ENCODE measurements at regions not wholly inside any gene's neighbourhood (a gene's known extent, or its start where the extent isn't known, plus 50 kb on each side); places are given as distances from the start of the nearest gene placed in this dataset.
A peak's percentile ranks its signal among the peaks of the same experiment; 100 is the strongest.

GRCh38 chr6:74966712-74967111 lies 239.1 kb downstream of the COL12A1 start:
- 87 to 88% methylated on average over 2 of the region's 2 CpGs for WGBS, 2 donors

GRCh38 chr6:74964871-74965441 lies 240.9 kb downstream of the COL12A1 start:
- Histone ChIP-seq H3K4me1 (ENCODE audit: control insufficient read depth in 2 of 2, insufficient read depth in 2 of 2, low read length in 1 of 2) (no peaks in the 10 kb centered on the region), H3K27me3 (ENCODE audit: control insufficient read depth in 1 of 2, insufficient read depth in 2 of 2, low read length in 2 of 2) (no peaks in the 10 kb centered on the region), H3K36me3 (ENCODE audit: control insufficient read depth in 2 of 2, insufficient read depth in 2 of 2, low read length in 1 of 2) (no peaks in the 10 kb centered on the region), H3K4me3 (ENCODE audit: low read depth in 1 of 2, low read length in 2 of 2) (no peak overlapping the region), H3K27ac (ENCODE audit: low read depth in 2 of 2, low read length in 1 of 2) (no peak overlapping the region), H3K9me3 (ENCODE audit: control insufficient read depth in 2 of 2, insufficient read depth in 1 of 2, low read depth in 1 of 2, low read length in 1 of 2) (peaks cover 0 to 2% of the 10 kb centered on the region in 2 donors)
- 76% methylated on average over 2 of the region's 2 CpGs for WGBS, 2 donors

More at GRCh38 chr6:74966712-74967111, 239.1 kb downstream of the COL12A1 start:
- H3K4me1 ChIP-seq (ENCODE audit: control insufficient read depth in 2 of 2, insufficient read depth in 2 of 2, low read length in 1 of 2), result no peaks in the 10 kb centered on the region
- H3K4me3 ChIP-seq (ENCODE audit: low read depth in 1 of 2, low read length in 2 of 2), result no peak overlapping the region
- H3K27ac ChIP-seq (ENCODE audit: low read depth in 2 of 2, low read length in 1 of 2), result no peak overlapping the region
- H3K9me3 ChIP-seq (ENCODE audit: control insufficient read depth in 2 of 2, insufficient read depth in 1 of 2, low read depth in 1 of 2, low read length in 1 of 2), result peaks cover 0 to 2% of the 10 kb centered on the region in 2 donors
- no peaks in the 10 kb centered on the region for H3K27me3 ChIP-seq (ENCODE audit: control insufficient read depth in 1 of 2, insufficient read depth in 2 of 2, low read length in 2 of 2)
- no peaks in the 10 kb centered on the region for H3K36me3 ChIP-seq (ENCODE audit: control insufficient read depth in 2 of 2, insufficient read depth in 2 of 2, low read length in 1 of 2)

GRCh38 chr6:74956559-74957428 lies 249.1 kb downstream of the COL12A1 start:
- Histone ChIP-seq H3K4me3 (ENCODE audit: low read depth in 1 of 2, low read length in 2 of 2) (no peak overlapping the region), H3K36me3 (ENCODE audit: control insufficient read depth in 2 of 2, insufficient read depth in 2 of 2, low read length in 1 of 2) (no peaks in the 10 kb centered on the region), H3K27ac (ENCODE audit: low read depth in 2 of 2, low read length in 1 of 2) (no peak overlapping the region), H3K4me1 (ENCODE audit: control insufficient read depth in 2 of 2, insufficient read depth in 2 of 2, low read length in 1 of 2) (no peaks in the 10 kb centered on the region), H3K9me3 (ENCODE audit: control insufficient read depth in 2 of 2, insufficient read depth in 1 of 2, low read depth in 1 of 2, low read length in 1 of 2) (no peaks in the 10 kb centered on the region), H3K27me3 (ENCODE audit: control insufficient read depth in 1 of 2, insufficient read depth in 2 of 2, low read length in 2 of 2) (no peaks in the 10 kb centered on the region)
- 56 to 68% methylated on average over 8 of the region's 8 CpGs for WGBS, 2 donors

GRCh38 chr6:74953708-74954107 lies 252.1 kb downstream of the COL12A1 start:
- Histone ChIP-seq H3K4me3 (ENCODE audit: low read depth in 1 of 2, low read length in 2 of 2) (no peak overlapping the region), H3K27ac (ENCODE audit: low read depth in 2 of 2, low read length in 1 of 2) (peak overlapping the region in 1 of 2 donors; percentile 42), H3K9me3 (ENCODE audit: control insufficient read depth in 2 of 2, insufficient read depth in 1 of 2, low read depth in 1 of 2, low read length in 1 of 2) (no peaks in the 10 kb centered on the region), H3K27me3 (ENCODE audit: control insufficient read depth in 1 of 2, insufficient read depth in 2 of 2, low read length in 2 of 2) (no peaks in the 10 kb centered on the region), H3K4me1 (ENCODE audit: control insufficient read depth in 2 of 2, insufficient read depth in 2 of 2, low read length in 1 of 2) (no peaks in the 10 kb centered on the region), H3K36me3 (ENCODE audit: control insufficient read depth in 2 of 2, insufficient read depth in 2 of 2, low read length in 1 of 2) (no peaks in the 10 kb centered on the region)
- 48 to 63% methylated on average over 3 of the region's 3 CpGs for WGBS, 2 donors

- Histone ChIP-seq H3K4me3 (ENCODE audit: low read depth in 1 of 2, low read length in 2 of 2) (no peak overlapping the region), H3K27me3 (ENCODE audit: control insufficient read depth in 1 of 2, insufficient read depth in 2 of 2, low read length in 2 of 2) (no peaks in the 10 kb centered on the region), H3K4me1 (ENCODE audit: control insufficient read depth in 2 of 2, insufficient read depth in 2 of 2, low read length in 1 of 2) (no peaks in the 10 kb centered on the region), H3K27ac (ENCODE audit: low read depth in 2 of 2, low read length in 1 of 2) (no peak overlapping the region), H3K9me3 (ENCODE audit: control insufficient read depth in 2 of 2, insufficient read depth in 1 of 2, low read depth in 1 of 2, low read length in 1 of 2) (no peaks in the 10 kb centered on the region), H3K36me3 (ENCODE audit: control insufficient read depth in 2 of 2, insufficient read depth in 2 of 2, low read length in 1 of 2) (no peaks in the 10 kb centered on the region)
- 52 to 63% methylated on average over 2 of the region's 2 CpGs for WGBS, 2 donors
These were observed 258.9 kb downstream of the COL12A1 start for GRCh38 chr6:74946961-74947360.

GRCh38 chr6:74942130-74942529 lies 263.7 kb downstream of the COL12A1 start:
- H3K27me3 ChIP-seq (ENCODE audit: control insufficient read depth in 1 of 2, insufficient read depth in 2 of 2, low read length in 2 of 2), result no peaks in the 10 kb centered on the region
- H3K4me1 ChIP-seq (ENCODE audit: control insufficient read depth in 2 of 2, insufficient read depth in 2 of 2, low read length in 1 of 2), result no peaks in the 10 kb centered on the region
- no peak overlapping the region for H3K27ac ChIP-seq (ENCODE audit: low read depth in 2 of 2, low read length in 1 of 2)
- no peaks in the 10 kb centered on the region for H3K36me3 ChIP-seq (ENCODE audit: control insufficient read depth in 2 of 2, insufficient read depth in 2 of 2, low read length in 1 of 2)
- H3K9me3 ChIP-seq (ENCODE audit: control insufficient read depth in 2 of 2, insufficient read depth in 1 of 2, low read depth in 1 of 2, low read length in 1 of 2), result no peaks in the 10 kb centered on the region
- 59 to 60% methylated on average over 3 of the region's 3 CpGs for WGBS, 2 donors
- no peak overlapping the region for H3K4me3 ChIP-seq (ENCODE audit: low read depth in 1 of 2, low read length in 2 of 2)

- WGBS, 2 donors, result 59 to 63% methylated on average over 1 of the region's 1 CpG
- Histone ChIP-seq H3K27me3 (ENCODE audit: control insufficient read depth in 1 of 2, insufficient read depth in 2 of 2, low read length in 2 of 2) (no peaks in the 10 kb centered on the region), H3K27ac (ENCODE audit: low read depth in 2 of 2, low read length in 1 of 2) (no peak overlapping the region), H3K4me1 (ENCODE audit: control insufficient read depth in 2 of 2, insufficient read depth in 2 of 2, low read length in 1 of 2) (no peaks in the 10 kb centered on the region), H3K9me3 (ENCODE audit: control insufficient read depth in 2 of 2, insufficient read depth in 1 of 2, low read depth in 1 of 2, low read length in 1 of 2) (no peaks in the 10 kb centered on the region), H3K4me3 (ENCODE audit: low read depth in 1 of 2, low read length in 2 of 2) (no peak overlapping the region), H3K36me3 (ENCODE audit: control insufficient read depth in 2 of 2, insufficient read depth in 2 of 2, low read length in 1 of 2) (no peaks in the 10 kb centered on the region)
These were observed 264.4 kb downstream of the COL12A1 start for GRCh38 chr6:74941424-74941823.

GRCh38 chr6:74939721-74940620 lies 265.9 kb downstream of the COL12A1 start:
- Histone ChIP-seq H3K4me1 (ENCODE audit: control insufficient read depth in 2 of 2, insufficient read depth in 2 of 2, low read length in 1 of 2) (no peaks in the 10 kb centered on the region), H3K4me3 (ENCODE audit: low read depth in 1 of 2, low read length in 2 of 2) (no peak overlapping the region), H3K27me3 (ENCODE audit: control insufficient read depth in 1 of 2, insufficient read depth in 2 of 2, low read length in 2 of 2) (no peaks in the 10 kb centered on the region), H3K9me3 (ENCODE audit: control insufficient read depth in 2 of 2, insufficient read depth in 1 of 2, low read depth in 1 of 2, low read length in 1 of 2) (no peaks in the 10 kb centered on the region), H3K27ac (ENCODE audit: low read depth in 2 of 2, low read length in 1 of 2) (no peak overlapping the region), H3K36me3 (ENCODE audit: control insufficient read depth in 2 of 2, insufficient read depth in 2 of 2, low read length in 1 of 2) (no peaks in the 10 kb centered on the region)
- 69% methylated on average over 4 of the region's 4 CpGs for WGBS, 2 donors

- H3K36me3 ChIP-seq (ENCODE audit: control insufficient read depth in 2 of 2, insufficient read depth in 2 of 2, low read length in 1 of 2), result no peaks in the 10 kb centered on the region
- H3K27ac ChIP-seq (ENCODE audit: low read depth in 2 of 2, low read length in 1 of 2), result no peak overlapping the region
- WGBS, 2 donors, result 59 to 77% methylated on average over 2 of the region's 2 CpGs
- no peaks in the 10 kb centered on the region for H3K4me1 ChIP-seq (ENCODE audit: control insufficient read depth in 2 of 2, insufficient read depth in 2 of 2, low read length in 1 of 2)
- no peak overlapping the region for H3K4me3 ChIP-seq (ENCODE audit: low read depth in 1 of 2, low read length in 2 of 2)
- no peaks in the 10 kb centered on the region for H3K27me3 ChIP-seq (ENCODE audit: control insufficient read depth in 1 of 2, insufficient read depth in 2 of 2, low read length in 2 of 2)
- H3K9me3 ChIP-seq (ENCODE audit: control insufficient read depth in 2 of 2, insufficient read depth in 1 of 2, low read depth in 1 of 2, low read length in 1 of 2), result no peaks in the 10 kb centered on the region
These were observed 266.6 kb downstream of the COL12A1 start for GRCh38 chr6:74939151-74939708.
